Gastrocnemius medialis (tissue), 4 donors: ENCODE measurements at regions not wholly inside any gene's neighbourhood (a gene's known extent, or its start where the extent isn't known, plus 50 kb on each side); places are given as distances from the start of the nearest gene placed in this dataset.

ENCODE experiments used
- POLR2A ChIP-seq, 2 donors: fragments of 450-650 bp; IDR thresholded peaks; one replicate each; pipeline ENCODE4 v1.6.1; 2017; ENCODE audit warnings: antibody characterized with exemption in 2 of 2, mild to moderate bottlenecking in 2 of 2, moderate library complexity in 2 of 2
- TF ChIP-seq, protein P1 (sequence below), 5 experiments: fragments of 450-650 bp in 3 of 5; fragments of 200-600 bp in 2 of 5; sonication (generic) in 2 of 5; IDR thresholded peaks in 4 of 5; conservative IDR thresholded peaks in 1 of 5; 1 replicate in 4 of 5; 2 replicates in 1 of 5; pipeline ENCODE4 v1.5.1; 2016 to 2019; ENCODE audit warnings: antibody characterized with exemption in 5 of 5, mild to moderate bottlenecking in 3 of 5, moderate library complexity in 3 of 5

GRCh38 chr14:55514819-55515490, 65.1 kb upstream of the KTN1 start:
- TF ChIP-seq POLR2A (IDR thresholded peaks at IDR 0.05): no peak
- TF ChIP-seq, protein P1, sequence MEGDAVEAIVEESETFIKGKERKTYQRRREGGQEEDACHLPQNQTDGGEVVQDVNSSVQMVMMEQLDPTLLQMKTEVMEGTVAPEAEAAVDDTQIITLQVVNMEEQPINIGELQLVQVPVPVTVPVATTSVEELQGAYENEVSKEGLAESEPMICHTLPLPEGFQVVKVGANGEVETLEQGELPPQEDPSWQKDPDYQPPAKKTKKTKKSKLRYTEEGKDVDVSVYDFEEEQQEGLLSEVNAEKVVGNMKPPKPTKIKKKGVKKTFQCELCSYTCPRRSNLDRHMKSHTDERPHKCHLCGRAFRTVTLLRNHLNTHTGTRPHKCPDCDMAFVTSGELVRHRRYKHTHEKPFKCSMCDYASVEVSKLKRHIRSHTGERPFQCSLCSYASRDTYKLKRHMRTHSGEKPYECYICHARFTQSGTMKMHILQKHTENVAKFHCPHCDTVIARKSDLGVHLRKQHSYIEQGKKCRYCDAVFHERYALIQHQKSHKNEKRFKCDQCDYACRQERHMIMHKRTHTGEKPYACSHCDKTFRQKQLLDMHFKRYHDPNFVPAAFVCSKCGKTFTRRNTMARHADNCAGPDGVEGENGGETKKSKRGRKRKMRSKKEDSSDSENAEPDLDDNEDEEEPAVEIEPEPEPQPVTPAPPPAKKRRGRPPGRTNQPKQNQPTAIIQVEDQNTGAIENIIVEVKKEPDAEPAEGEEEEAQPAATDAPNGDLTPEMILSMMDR (IDR thresholded peaks at IDR 0.05 in 4 of 5, conservative IDR thresholded peaks at IDR 0.05 in 1 of 5): no peak
